Hepatocyte (in vitro differentiated cells): ENCODE measurements at regions not wholly inside any gene's neighbourhood (a gene's known extent, or its start where the extent isn't known, plus 50 kb on each side); places are given as distances from the start of the nearest gene placed in this dataset.

Source experiments
- CTCF ChIP-seq: fragments of 200-600 bp; sonication (generic); IDR thresholded peaks from 2 replicates; pipeline ENCODE4 v1.5.1; 2016; ENCODE audit warnings: antibody characterized with exemption, mild to moderate bottlenecking; ENCODE audit not compliant: poor library complexity
- EZH2 ChIP-seq: fragments of 200-600 bp; sonication (generic); IDR thresholded peaks from 2 replicates; pipeline ENCODE4 v1.6.1; 2016; ENCODE audit warnings: antibody characterized with exemption, mild to moderate bottlenecking, borderline replicate concordance
- EZH2phosphoT487 ChIP-seq: fragments of 200-600 bp; sonication (generic); IDR thresholded peaks from one replicate; pipeline ENCODE4 v1.6.1; 2018; ENCODE audit warnings: antibody characterized with exemption, mild to moderate bottlenecking, low read depth, moderate library complexity; ENCODE audit not compliant: unreplicated experiment, severe bottlenecking

- TF ChIP-seq CTCF (no peak), EZH2 (no peak), EZH2phosphoT487 (no peak)
Observed at GRCh38 chr1:121472017-121472416, 287.2 kb downstream of the SRGAP2C start.
